Upper lobe of left lung (tissue), 6 donors: ENCODE measurements at regions not wholly inside any gene's neighbourhood (a gene's known extent, or its start where the extent isn't known, plus 50 kb on each side); places are given as distances from the start of the nearest gene placed in this dataset.

ENCODE experiments used
- ATAC-seq, 2 donors: fragments of 200-7000 bp; cut with Tn5 transposase; one replicate each; pipeline ENCODE4 v1.9.1; 2022; ENCODE audit warnings: mild to moderate bottlenecking in 2 of 2, moderate library complexity in 2 of 2; ENCODE audit not compliant: low FRiP score in 2 of 2
- DNase-seq, 2 donors: peaks; one replicate each; pipeline ENCODE4 v3.0.0-alpha.2; 2019 to 2020
- H3K27ac ChIP-seq, 4 donors: fragments of 200-600 bp; sonication (generic); one replicate each; pipeline ENCODE4 v1.5.1; 2016 to 2019
- H3K27me3 ChIP-seq, 4 donors: fragments of 200-600 bp; sonication (generic); one replicate each; pipeline ENCODE4 v1.5.1; 2017 to 2019
- H3K36me3 ChIP-seq, 4 donors: fragments of 200-600 bp; sonication (generic); one replicate each; pipeline ENCODE4 v1.5.1; 2016 to 2019
- H3K4me1 ChIP-seq, 4 donors: fragments of 200-600 bp; sonication (generic); one replicate each; pipeline ENCODE4 v1.5.1; 2018 to 2019
- H3K4me3 ChIP-seq, 4 donors: fragments of 200-600 bp; sonication (generic); one replicate each; pipeline ENCODE4 v1.5.1; 2017 to 2019; ENCODE audit warnings: mild to moderate bottlenecking in 2 of 4, moderate library complexity in 1 of 4
- H3K9me3 ChIP-seq, 4 donors: fragments of 200-600 bp; sonication (generic); one replicate each; pipeline ENCODE4 v1.5.1; 2018 to 2019
- CTCF ChIP-seq, 6 experiments: fragments of 450-650 bp in 4 of 6; fragments of 200-600 bp in 2 of 6; sonication (generic) in 2 of 6; IDR thresholded peaks; one replicate each; pipeline ENCODE4 v1.5.1; 2016 to 2019; ENCODE audit warnings: antibody characterized with exemption in 6 of 6
- EP300 ChIP-seq, 4 donors: sonication (generic); formaldehyde crosslinking; IDR thresholded peaks; one replicate each; pipeline ENCODE4 v1.5.1; 2017; ENCODE audit warnings: antibody characterized with exemption in 4 of 4, control low read depth in 2 of 4
- POLR2A ChIP-seq, 4 donors: fragments of 450-650 bp; IDR thresholded peaks; one replicate each; pipeline ENCODE4 v1.5.1; 2016 to 2017; ENCODE audit warnings: antibody characterized with exemption in 4 of 4, mild to moderate bottlenecking in 2 of 4
- POLR2AphosphoS5 ChIP-seq, 2 donors: sonication (generic); formaldehyde crosslinking; IDR thresholded peaks; one replicate each; pipeline ENCODE4 v1.5.1; 2017; ENCODE audit warnings: antibody characterized with exemption in 2 of 2
- WGBS, 2 donors: methylation state at CpG; one replicate each; pipeline ENCODE4 v1.1.5; 2017 to 2018; 5-methylcytosine and 5-hydroxymethylcytosine counted together
- donor health status: DM: no; HTN: no; CAD: no; lungs with moderate emphysema.
- donor health status: DM: no; HTN: yes; CAD: no; lungs with severe emphysema.

- no peak overlapping the region for H3K27ac ChIP-seq
- 15 to 58% methylated on average over 1 of the region's 1 CpG for WGBS, 2 donors
- H3K9me3 ChIP-seq: no peaks in the 10 kb centered on the region
- no peaks in the 10 kb centered on the region for H3K36me3 ChIP-seq
- ATAC-seq (no peak), DNase-seq (no peak)
- no peaks in the 10 kb centered on the region for H3K27me3 ChIP-seq
- H3K4me3 ChIP-seq: no peak overlapping the region
- no peaks in the 10 kb centered on the region for H3K4me1 ChIP-seq
- no peak for TF ChIP-seq CTCF (IDR thresholded peaks at IDR 0.05)
- no peak for TF ChIP-seq EP300 (IDR thresholded peaks at IDR 0.05)
- TF ChIP-seq POLR2A (IDR thresholded peaks at IDR 0.05): no peak
- TF ChIP-seq POLR2AphosphoS5 (IDR thresholded peaks at IDR 0.05): no peak
Observed at GRCh38 chr4:156186111-156186510, 232.4 kb upstream of the CTSO start.

GRCh38 chr4:156185514-156186055 is 231.9 kb upstream of the CTSO start:
- WGBS, 2 donors: 82 to 89% methylated on average over 4 of the region's 4 CpGs
- H3K4me1 ChIP-seq: no peaks in the 10 kb centered on the region
- ATAC-seq (no peak), DNase-seq (no peak)
- H3K9me3 ChIP-seq: no peaks in the 10 kb centered on the region
- no peak overlapping the region for H3K27ac ChIP-seq
- H3K4me3 ChIP-seq: no peak overlapping the region
- H3K27me3 ChIP-seq: no peaks in the 10 kb centered on the region
- no peak for TF ChIP-seq EP300 (IDR thresholded peaks at IDR 0.05)
- TF ChIP-seq POLR2A (IDR thresholded peaks at IDR 0.05): no peak
- TF ChIP-seq POLR2AphosphoS5 (IDR thresholded peaks at IDR 0.05): no peak
- H3K36me3 ChIP-seq: no peaks in the 10 kb centered on the region

GRCh38 chr4:156182269-156182668 is 228.6 kb upstream of the CTSO start:
- no peak for TF ChIP-seq POLR2A (IDR thresholded peaks at IDR 0.05)
- no peak for TF ChIP-seq POLR2AphosphoS5 (IDR thresholded peaks at IDR 0.05)
- no peak for TF ChIP-seq EP300 (IDR thresholded peaks at IDR 0.05)
- TF ChIP-seq CTCF (IDR thresholded peaks at IDR 0.05): no peak
- WGBS, 2 donors: 31 to 32% methylated on average over 1 of the region's 1 CpG
- no peak overlapping the region for H3K27ac ChIP-seq
- no peak overlapping the region for H3K4me3 ChIP-seq
- DNase-seq (no peak), ATAC-seq (no peak)
- H3K4me1 ChIP-seq: no peaks in the 10 kb centered on the region
- no peaks in the 10 kb centered on the region for H3K27me3 ChIP-seq
- H3K36me3 ChIP-seq: no peaks in the 10 kb centered on the region
- H3K9me3 ChIP-seq: no peaks in the 10 kb centered on the region

- no peak for DNase-seq
- H3K36me3 ChIP-seq: no peaks in the 10 kb centered on the region
- no peak for ATAC-seq
- TF ChIP-seq CTCF (IDR thresholded peaks at IDR 0.05): no peak
- H3K4me3 ChIP-seq: no peak overlapping the region
- H3K9me3 ChIP-seq: no peaks in the 10 kb centered on the region
- H3K4me1 ChIP-seq: no peaks in the 10 kb centered on the region
- no peak overlapping the region for H3K27ac ChIP-seq
- WGBS, 2 donors: 94% methylated on average over 3 of the region's 3 CpGs
- no peaks in the 10 kb centered on the region for H3K27me3 ChIP-seq
Observed at GRCh38 chr4:156177941-156178340, 224.3 kb upstream of the CTSO start.

- Histone ChIP-seq H3K4me3 (no peak overlapping the region), H3K9me3 (no peaks in the 10 kb centered on the region), H3K27ac (no peak overlapping the region), H3K27me3 (no peaks in the 10 kb centered on the region), H3K36me3 (no peaks in the 10 kb centered on the region), H3K4me1 (no peaks in the 10 kb centered on the region)
- ATAC-seq (no peak), DNase-seq (no peak)
- 81% methylated on average over 3 of the region's 3 CpGs for WGBS, 2 donors
- TF ChIP-seq CTCF (IDR thresholded peaks at IDR 0.05) (no peak), POLR2AphosphoS5 (IDR thresholded peaks at IDR 0.05) (no peak), EP300 (IDR thresholded peaks at IDR 0.05) (no peak), POLR2A (IDR thresholded peaks at IDR 0.05) (no peak)
Observed at GRCh38 chr4:156176896-156177295, 223.2 kb upstream of the CTSO start.
